ENCODE measurements at regions not wholly inside any gene's neighbourhood (a gene's known extent, or its start where the extent isn't known, plus 50 kb on each side); places are given as distances from the start of the nearest gene placed in this dataset.

- no peaks in the 10 kb centered on the region for H3K36me3 ChIP-seq (ENCODE audit: insufficient read depth, low read length)
- no peak overlapping the region for H3K27ac ChIP-seq
- H3K4me3 ChIP-seq: no peak overlapping the region
- no peaks in the 10 kb centered on the region for H3K9me3 ChIP-seq (ENCODE audit: low read depth, low read length)
- DNase-seq (ENCODE audit: low read depth, low spot score): no peak
- TF ChIP-seq POLR2AphosphoS5 (IDR thresholded peaks at IDR 0.05; ENCODE audit: borderline replicate concordance, low read depth, low read length): no peak
- no peak for TF ChIP-seq FOXP2 (optimal IDR thresholded peaks at IDR 0.05; ENCODE audit: control extremely low read depth, extremely low read length, insufficient read depth)
- TF ChIP-seq EZH2 (IDR thresholded peaks at IDR 0.05): no peak
- no peak overlapping the region for H3K9ac ChIP-seq (ENCODE audit: insufficient read length)
Observed at GRCh38 chr15:98025237-98025636, 64.7 kb downstream of the ARRDC4 start.

- no peak for DNase-seq (ENCODE audit: low read depth, low spot score)
- no peaks in the 10 kb centered on the region for H3K36me3 ChIP-seq (ENCODE audit: insufficient read depth, low read length)
- no peak overlapping the region for H3K9ac ChIP-seq (ENCODE audit: insufficient read length)
- no peaks in the 10 kb centered on the region for H3K9me3 ChIP-seq (ENCODE audit: low read depth, low read length)
- H3K4me3 ChIP-seq: no peak overlapping the region
- no peak overlapping the region for H3K27ac ChIP-seq
- TF ChIP-seq POLR2AphosphoS5 (IDR thresholded peaks at IDR 0.05; ENCODE audit: borderline replicate concordance, low read depth, low read length) (no peak), EZH2 (IDR thresholded peaks at IDR 0.05) (no peak), FOXP2 (optimal IDR thresholded peaks at IDR 0.05; ENCODE audit: control extremely low read depth, extremely low read length, insufficient read depth) (no peak)
Observed at GRCh38 chr15:98034731-98035130, 74.2 kb downstream of the ARRDC4 start.

GRCh38 chr15:98035134-98035533 is 74.6 kb downstream of the ARRDC4 start:
- Histone ChIP-seq H3K4me3 (no peak overlapping the region), H3K36me3 (ENCODE audit: insufficient read depth, low read length) (no peaks in the 10 kb centered on the region), H3K9ac (ENCODE audit: insufficient read length) (no peak overlapping the region), H3K27ac (no peak overlapping the region), H3K9me3 (ENCODE audit: low read depth, low read length) (no peaks in the 10 kb centered on the region)
- no peak for DNase-seq (ENCODE audit: low read depth, low spot score)
- TF ChIP-seq FOXP2 (optimal IDR thresholded peaks at IDR 0.05; ENCODE audit: control extremely low read depth, extremely low read length, insufficient read depth) (no peak), EZH2 (IDR thresholded peaks at IDR 0.05) (no peak), POLR2AphosphoS5 (IDR thresholded peaks at IDR 0.05; ENCODE audit: borderline replicate concordance, low read depth, low read length) (no peak)

GRCh38 chr15:98035577-98036010 is 75.1 kb downstream of the ARRDC4 start:
- TF ChIP-seq EZH2 (IDR thresholded peaks at IDR 0.05) (no peak), POLR2AphosphoS5 (IDR thresholded peaks at IDR 0.05; ENCODE audit: borderline replicate concordance, low read depth, low read length) (no peak), FOXP2 (optimal IDR thresholded peaks at IDR 0.05; ENCODE audit: control extremely low read depth, extremely low read length, insufficient read depth) (no peak)
- DNase-seq (ENCODE audit: low read depth, low spot score): no peak
- H3K4me3 ChIP-seq: no peak overlapping the region
- H3K36me3 ChIP-seq (ENCODE audit: insufficient read depth, low read length): no peaks in the 10 kb centered on the region
- H3K9me3 ChIP-seq (ENCODE audit: low read depth, low read length): no peaks in the 10 kb centered on the region
- no peak overlapping the region for H3K9ac ChIP-seq (ENCODE audit: insufficient read length)
- H3K27ac ChIP-seq: no peak overlapping the region

DNA sequence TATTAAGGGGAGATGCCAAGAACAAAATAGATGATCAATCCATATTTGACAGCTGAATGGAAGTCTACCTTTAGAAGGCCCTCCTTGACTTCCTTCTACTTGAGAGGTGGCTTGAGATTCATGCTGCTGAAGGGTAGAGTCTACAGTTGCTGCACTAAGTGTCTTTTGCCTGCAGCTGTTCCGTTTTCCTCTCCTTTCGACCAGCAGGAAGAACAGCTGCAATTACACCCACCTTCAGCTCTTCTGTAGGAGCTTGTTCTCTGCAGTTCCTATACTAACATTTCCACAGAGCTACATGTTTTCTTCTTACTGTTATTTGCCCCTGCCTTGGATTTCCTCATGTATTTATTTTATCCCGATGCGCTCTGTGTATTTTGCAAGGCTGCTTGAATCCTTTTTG is 79.1 kb downstream of the ARRDC4 start:
- H3K9ac ChIP-seq (ENCODE audit: insufficient read length): no peak overlapping the region
- TF ChIP-seq EZH2 (IDR thresholded peaks at IDR 0.05) (no peak), FOXP2 (optimal IDR thresholded peaks at IDR 0.05; ENCODE audit: control extremely low read depth, extremely low read length, insufficient read depth) (no peak), POLR2AphosphoS5 (IDR thresholded peaks at IDR 0.05; ENCODE audit: borderline replicate concordance, low read depth, low read length) (no peak)
- H3K36me3 ChIP-seq (ENCODE audit: insufficient read depth, low read length): no peaks in the 10 kb centered on the region
- H3K9me3 ChIP-seq (ENCODE audit: low read depth, low read length): no peaks in the 10 kb centered on the region
- no peak for DNase-seq (ENCODE audit: low read depth, low spot score)
- H3K27ac ChIP-seq: no peak overlapping the region
- no peak overlapping the region for H3K4me3 ChIP-seq

GRCh38 chr15:98040146-98040545 is 79.6 kb downstream of the ARRDC4 start:
- no peak for DNase-seq (ENCODE audit: low read depth, low spot score)
- H3K27ac ChIP-seq: no peak overlapping the region
- H3K36me3 ChIP-seq (ENCODE audit: insufficient read depth, low read length): no peaks in the 10 kb centered on the region
- no peak overlapping the region for H3K9ac ChIP-seq (ENCODE audit: insufficient read length)
- no peaks in the 10 kb centered on the region for H3K9me3 ChIP-seq (ENCODE audit: low read depth, low read length)
- no peak overlapping the region for H3K4me3 ChIP-seq
- TF ChIP-seq FOXP2 (optimal IDR thresholded peaks at IDR 0.05; ENCODE audit: control extremely low read depth, extremely low read length, insufficient read depth): no peak
- TF ChIP-seq EZH2 (IDR thresholded peaks at IDR 0.05): no peak
- TF ChIP-seq POLR2AphosphoS5 (IDR thresholded peaks at IDR 0.05; ENCODE audit: borderline replicate concordance, low read depth, low read length): no peak

GRCh38 chr15:98043160-98044014 is 82.9 kb downstream of the ARRDC4 start:
- Histone ChIP-seq H3K36me3 (ENCODE audit: insufficient read depth, low read length) (no peaks in the 10 kb centered on the region), H3K27ac (no peak overlapping the region), H3K4me3 (no peak overlapping the region), H3K9me3 (ENCODE audit: low read depth, low read length) (no peaks in the 10 kb centered on the region), H3K9ac (ENCODE audit: insufficient read length) (no peak overlapping the region)
- no peak for DNase-seq (ENCODE audit: low read depth, low spot score)
- TF ChIP-seq FOXP2 (optimal IDR thresholded peaks at IDR 0.05; ENCODE audit: control extremely low read depth, extremely low read length, insufficient read depth) (no peak), POLR2AphosphoS5 (IDR thresholded peaks at IDR 0.05; ENCODE audit: borderline replicate concordance, low read depth, low read length) (no peak), EZH2 (IDR thresholded peaks at IDR 0.05) (no peak)

DNA sequence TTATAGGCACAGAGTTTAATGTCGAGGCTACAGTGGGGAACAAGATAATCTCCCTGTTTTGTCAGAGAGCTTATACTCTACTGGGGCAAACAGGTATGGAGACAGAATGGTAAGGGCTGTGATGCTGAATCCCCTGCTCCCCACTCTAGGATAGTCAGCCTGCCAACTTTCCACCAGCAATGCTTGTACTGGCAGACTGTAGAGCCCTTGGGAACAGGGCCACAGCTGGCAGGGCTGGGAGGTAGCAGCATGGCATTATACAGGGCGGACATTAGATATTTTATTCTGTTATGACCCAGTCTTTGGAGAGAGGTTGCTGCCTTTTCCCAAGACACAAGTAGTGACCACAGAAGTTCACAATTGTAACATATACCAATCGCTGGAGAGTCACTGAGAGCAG is 91.2 kb downstream of the ARRDC4 start:
- H3K4me3 ChIP-seq: no peak overlapping the region
- no peak overlapping the region for H3K9ac ChIP-seq (ENCODE audit: insufficient read length)
- no peak for DNase-seq (ENCODE audit: low read depth, low spot score)
- no peaks in the 10 kb centered on the region for H3K36me3 ChIP-seq (ENCODE audit: insufficient read depth, low read length)
- H3K27ac ChIP-seq: no peak overlapping the region
- no peaks in the 10 kb centered on the region for H3K9me3 ChIP-seq (ENCODE audit: low read depth, low read length)
- TF ChIP-seq POLR2AphosphoS5 (IDR thresholded peaks at IDR 0.05; ENCODE audit: borderline replicate concordance, low read depth, low read length): no peak
- no peak for TF ChIP-seq FOXP2 (optimal IDR thresholded peaks at IDR 0.05; ENCODE audit: control extremely low read depth, extremely low read length, insufficient read depth)
